ENCODE measurements at regions not wholly inside any gene's neighbourhood (a gene's known extent, or its start where the extent isn't known, plus 50 kb on each side); places are given as distances from the start of the nearest gene placed in this dataset.

DNA sequence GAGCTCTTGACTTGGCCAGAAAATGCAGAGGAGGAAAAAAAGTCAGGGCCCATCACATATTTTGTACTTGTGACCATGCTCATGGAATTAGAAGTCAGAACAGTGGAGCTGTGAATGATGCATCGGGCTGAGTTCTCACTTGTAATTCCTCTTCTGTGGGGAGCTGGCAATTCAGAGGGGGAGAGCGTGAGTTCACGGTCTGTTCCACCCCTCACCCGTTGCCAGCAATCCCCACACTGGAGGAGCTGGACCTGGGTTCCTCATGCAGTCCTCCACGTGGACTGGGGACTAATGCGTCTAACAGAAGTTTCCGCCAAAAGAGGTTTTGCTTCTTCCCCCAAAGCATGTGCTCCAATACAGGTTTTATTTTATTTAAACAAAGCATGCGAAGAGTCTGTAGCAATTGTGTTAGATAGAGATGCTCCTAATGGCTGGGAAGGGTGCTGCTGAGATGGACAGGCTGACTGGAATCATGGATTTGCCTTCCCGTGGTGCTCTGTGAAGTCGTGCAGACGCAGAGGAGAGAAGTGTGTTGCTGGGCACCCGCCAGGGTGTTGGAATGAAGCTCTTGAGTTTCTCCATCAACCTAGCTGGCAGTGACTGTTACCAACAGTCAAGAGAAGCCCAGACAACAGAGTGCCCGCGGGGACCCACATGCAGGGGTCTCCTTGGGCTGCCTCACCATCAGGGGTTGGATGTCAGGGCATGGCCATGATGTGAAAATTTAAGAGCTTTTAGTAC, 77.4 kb upstream of the PCSK6 start:
- Histone ChIP-seq H3K4me2 (ENCODE audit: insufficient read depth, insufficient read length, low read length) (no peak overlapping the region), H3K27me3 (ENCODE audit: insufficient read depth, low read length) (no peaks in the 10 kb centered on the region), H2BK20ac (ENCODE audit: low read depth, low read length, poor library complexity, severe bottlenecking) (no peak overlapping the region), H2BK12ac (ENCODE audit: insufficient read length, low read depth, low read length) (no peak overlapping the region), H3K18ac (ENCODE audit: insufficient read length, low read depth, low read length) (no peak overlapping the region), H2BK120ac (ENCODE audit: low read depth, low read length, poor library complexity, severe bottlenecking) (no peak overlapping the region), H3K23me2 (ENCODE audit: insufficient read length, low read depth, low read length, poor library complexity, severe bottlenecking) (no peaks in the 10 kb centered on the region), H4K91ac (ENCODE audit: insufficient read length, low read depth, low read length) (no peak overlapping the region), H3K4me1 (ENCODE audit: insufficient read depth, low read length) (no peaks in the 10 kb centered on the region), H3K56ac (ENCODE audit: insufficient read length, low read depth, low read length) (no peak overlapping the region), H3K4ac (ENCODE audit: low read depth, low read length) (no peak overlapping the region), H3K23ac (ENCODE audit: insufficient read length, low read depth, low read length) (no peak overlapping the region), H3K79me2 (ENCODE audit: insufficient read depth, low read length) (no peaks in the 10 kb centered on the region), H2BK5ac (ENCODE audit: insufficient read length, low read length) (no peak overlapping the region), H3K9ac (ENCODE audit: extremely low read depth, insufficient read length, low read length) (no peak overlapping the region), H2AFZ (ENCODE audit: low read length) (no peak overlapping the region), H3K79me1 (ENCODE audit: insufficient read depth, low read depth, low read length, poor library complexity, severe bottlenecking) (no peaks in the 10 kb centered on the region), H3K27ac (ENCODE audit: insufficient read length, low read depth, low read length) (no peak overlapping the region), H3K9me3 (ENCODE audit: control insufficient read depth, low read depth, low read length) (no peaks in the 10 kb centered on the region), H4K8ac (replicated peaks; ENCODE audit: insufficient read length, low read depth, low read length) (no peak overlapping the region), H2BK15ac (ENCODE audit: low read depth, low read length) (no peak overlapping the region), H3K14ac (ENCODE audit: insufficient read depth, low read length) (no peak overlapping the region), H3T11ph (ENCODE audit: low read length) (no peak overlapping the region), H4K20me1 (ENCODE audit: control insufficient read depth, insufficient read depth, insufficient read length) (no peaks in the 10 kb centered on the region), H4K5ac (ENCODE audit: insufficient read length, low read depth, low read length) (no peak overlapping the region), H2AK5ac (ENCODE audit: insufficient read length, low read length) (no peak overlapping the region)
- WGBS (ENCODE audit: extremely low coverage, insufficient read length, low lambda C conversion rate) = no CpG with 5 or more reads among the region's 14 CpGs
- TF ChIP-seq, protein P1, sequence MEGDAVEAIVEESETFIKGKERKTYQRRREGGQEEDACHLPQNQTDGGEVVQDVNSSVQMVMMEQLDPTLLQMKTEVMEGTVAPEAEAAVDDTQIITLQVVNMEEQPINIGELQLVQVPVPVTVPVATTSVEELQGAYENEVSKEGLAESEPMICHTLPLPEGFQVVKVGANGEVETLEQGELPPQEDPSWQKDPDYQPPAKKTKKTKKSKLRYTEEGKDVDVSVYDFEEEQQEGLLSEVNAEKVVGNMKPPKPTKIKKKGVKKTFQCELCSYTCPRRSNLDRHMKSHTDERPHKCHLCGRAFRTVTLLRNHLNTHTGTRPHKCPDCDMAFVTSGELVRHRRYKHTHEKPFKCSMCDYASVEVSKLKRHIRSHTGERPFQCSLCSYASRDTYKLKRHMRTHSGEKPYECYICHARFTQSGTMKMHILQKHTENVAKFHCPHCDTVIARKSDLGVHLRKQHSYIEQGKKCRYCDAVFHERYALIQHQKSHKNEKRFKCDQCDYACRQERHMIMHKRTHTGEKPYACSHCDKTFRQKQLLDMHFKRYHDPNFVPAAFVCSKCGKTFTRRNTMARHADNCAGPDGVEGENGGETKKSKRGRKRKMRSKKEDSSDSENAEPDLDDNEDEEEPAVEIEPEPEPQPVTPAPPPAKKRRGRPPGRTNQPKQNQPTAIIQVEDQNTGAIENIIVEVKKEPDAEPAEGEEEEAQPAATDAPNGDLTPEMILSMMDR (conservative IDR thresholded peaks at IDR 0.05) = no peak
- no peak for DNase-seq
- H3K9me3 Mint-ChIP-seq = no peaks in the 10 kb centered on the region
- H3K27ac Mint-ChIP-seq = peak overlapping the region in 1 of 3 experiments; percentile 23; a peak in 2 of 7 replicates
- peaks cover 6% of the 10 kb centered on the region for H3K27me3 Mint-ChIP-seq (ENCODE audit: low read depth)
- no peak overlapping the region for H3K4me3 Mint-ChIP-seq
- no peaks in the 10 kb centered on the region for H3K36me3 Mint-ChIP-seq (ENCODE audit: insufficient read depth in 1 of 3, low read depth in 3 of 3)
- no peaks in the 10 kb centered on the region for H3K4me1 Mint-ChIP-seq

All from H9 (cell line).